ENCODE measurements at regions not wholly inside any gene's neighbourhood (a gene's known extent, or its start where the extent isn't known, plus 50 kb on each side); places are given as distances from the start of the nearest gene placed in this dataset.
"Not testable (repeated sequence)": the region's sequence is repeated elsewhere in the genome, so short reads cannot be mapped to it uniquely, and the experiment has no call there.

DNA sequence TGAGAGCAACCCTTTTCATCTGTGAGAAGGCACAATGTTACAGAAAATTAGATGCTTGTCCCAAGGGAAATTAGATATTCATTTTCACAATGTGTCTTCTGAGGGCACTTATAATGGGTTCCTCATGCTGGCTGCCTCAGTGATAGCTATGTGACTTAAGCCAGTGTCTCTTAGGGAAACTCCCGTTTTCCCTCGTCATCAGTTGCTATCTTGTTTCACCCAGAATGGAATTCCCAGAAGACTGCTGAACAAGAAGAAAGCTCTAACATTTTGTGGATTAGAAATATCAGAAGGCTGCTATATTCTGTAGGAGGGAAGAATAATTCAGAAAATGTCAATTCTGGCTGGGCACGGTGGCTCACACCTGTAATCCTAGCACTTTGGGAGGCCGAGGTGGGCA, 67.9 kb upstream of the WDR72 start:
- Histone ChIP-seq H3K9me2 (replicated peaks; ENCODE audit: low read depth, low read length) (no peaks in the 10 kb centered on the region), H3K27me3 (ENCODE audit: insufficient read depth, low read length, poor library complexity, severe bottlenecking) (no peaks in the 10 kb centered on the region), H3K9ac (ENCODE audit: low read depth, low read length, poor library complexity, severe bottlenecking) (no peak overlapping the region), H3K4me2 (ENCODE audit: low read depth, low read length, poor library complexity, severe bottlenecking) (no peak overlapping the region), H3K36me3 (ENCODE audit: insufficient read depth, low read length) (no peaks in the 10 kb centered on the region), H3K4me3 (ENCODE audit: low read length, poor library complexity, severe bottlenecking) (no peak overlapping the region), H4K20me1 (ENCODE audit: insufficient read depth, low read length, poor library complexity, severe bottlenecking) (no peaks in the 10 kb centered on the region), H3K79me2 (ENCODE audit: insufficient read depth, low read length) (no peaks in the 10 kb centered on the region), H3K4me1 (ENCODE audit: insufficient read depth, low read length, poor library complexity, severe bottlenecking) (no peaks in the 10 kb centered on the region), H2AFZ (ENCODE audit: low read length) (no peak overlapping the region), H3F3A (ENCODE audit: low read depth) (no peaks in the 10 kb centered on the region), H3K9me3 (ENCODE audit: insufficient read depth, low read depth, low read length) (no peaks in the 10 kb centered on the region)
- TF ChIP-seq EZH2phosphoT487 (IDR thresholded peaks at IDR 0.05; ENCODE audit: borderline replicate concordance) (no peak), CTCF (conservative IDR thresholded peaks at IDR 0.05; ENCODE audit: low read length) (no peak)

DNA sequence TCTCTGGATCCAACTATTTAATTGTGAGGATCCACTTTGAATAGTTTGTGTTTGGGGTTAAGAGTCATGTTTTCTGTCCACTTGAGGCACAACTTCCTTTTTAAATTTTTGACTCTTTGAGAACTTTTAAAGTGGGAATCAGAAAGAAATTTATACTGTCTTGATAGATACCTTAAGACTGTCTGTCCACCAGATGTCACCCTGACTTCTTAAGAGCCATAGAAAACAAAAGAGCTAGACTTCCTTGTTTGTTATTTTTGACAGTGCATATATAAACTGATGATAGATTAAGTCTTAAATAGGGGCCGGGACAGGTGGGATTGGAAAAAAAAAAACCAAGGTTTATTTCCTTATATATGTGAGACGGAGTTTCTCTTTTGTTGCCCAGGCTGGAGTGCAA, 52.1 kb upstream of the WDR72 start:
- Histone ChIP-seq H3K27me3 (ENCODE audit: insufficient read depth, low read length, poor library complexity, severe bottlenecking) (no peaks in the 10 kb centered on the region), H3K4me2 (ENCODE audit: low read depth, low read length, poor library complexity, severe bottlenecking) (no peak overlapping the region), H3K4me3 (ENCODE audit: low read length, poor library complexity, severe bottlenecking) (no peak overlapping the region), H4K20me1 (ENCODE audit: insufficient read depth, low read length, poor library complexity, severe bottlenecking) (no peaks in the 10 kb centered on the region), H3F3A (ENCODE audit: low read depth) (no peaks in the 10 kb centered on the region), H3K9me2 (replicated peaks; ENCODE audit: low read depth, low read length) (no peaks in the 10 kb centered on the region), H3K9ac (ENCODE audit: low read depth, low read length, poor library complexity, severe bottlenecking) (no peak overlapping the region), H2AFZ (ENCODE audit: low read length) (0 out of 2 replicates have a peak overlapping the region, but pooled peaks have one; percentile 0), H3K79me2 (ENCODE audit: insufficient read depth, low read length) (no peaks in the 10 kb centered on the region), H3K9me3 (ENCODE audit: insufficient read depth, low read depth, low read length) (no peaks in the 10 kb centered on the region), H3K36me3 (ENCODE audit: insufficient read depth, low read length) (no peaks in the 10 kb centered on the region), H3K4me1 (ENCODE audit: insufficient read depth, low read length, poor library complexity, severe bottlenecking) (no peaks in the 10 kb centered on the region)
- TF ChIP-seq EZH2phosphoT487 (IDR thresholded peaks at IDR 0.05; ENCODE audit: borderline replicate concordance) (no peak), CTCF (conservative IDR thresholded peaks at IDR 0.05; ENCODE audit: low read length) (peak; percentile 46)

DNA sequence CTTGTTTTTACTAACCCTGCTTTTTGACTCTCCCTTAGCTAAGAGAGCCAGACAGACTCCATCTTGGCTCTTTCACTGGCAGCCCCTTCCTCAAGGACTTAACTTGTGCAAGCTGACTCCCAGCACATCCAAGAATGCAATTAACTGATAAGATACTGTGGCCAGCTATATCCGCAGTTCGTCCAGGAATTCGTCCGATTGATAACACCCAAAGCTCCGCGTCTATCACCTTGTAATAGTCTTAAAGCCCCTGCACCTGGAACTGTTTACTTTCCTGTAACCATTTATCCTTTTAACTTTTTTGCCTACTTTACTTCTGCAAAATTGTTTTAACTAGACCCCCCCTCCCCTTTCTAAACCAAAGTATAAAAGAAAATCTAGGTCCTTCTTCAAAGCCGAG, 50.8 kb upstream of the WDR72 start:
- not testable (repeated sequence) for H3K27me3 ChIP-seq (ENCODE audit: insufficient read depth, low read length, poor library complexity, severe bottlenecking); H3K9me2 ChIP-seq (replicated peaks; ENCODE audit: low read depth, low read length); H3K9me3 ChIP-seq (ENCODE audit: insufficient read depth, low read depth, low read length); H3K36me3 ChIP-seq (ENCODE audit: insufficient read depth, low read length); H3F3A ChIP-seq (ENCODE audit: low read depth); H3K4me2 ChIP-seq (ENCODE audit: low read depth, low read length, poor library complexity, severe bottlenecking); H3K4me1 ChIP-seq (ENCODE audit: insufficient read depth, low read length, poor library complexity, severe bottlenecking); H3K9ac ChIP-seq (ENCODE audit: low read depth, low read length, poor library complexity, severe bottlenecking); H3K4me3 ChIP-seq (ENCODE audit: low read length, poor library complexity, severe bottlenecking); H4K20me1 ChIP-seq (ENCODE audit: insufficient read depth, low read length, poor library complexity, severe bottlenecking); H2AFZ ChIP-seq (ENCODE audit: low read length); H3K79me2 ChIP-seq (ENCODE audit: insufficient read depth, low read length)

All from Loucy (cell line).